ENCODE measurements at regions not wholly inside any gene's neighbourhood (a gene's known extent, or its start where the extent isn't known, plus 50 kb on each side); places are given as distances from the start of the nearest gene placed in this dataset.

DNA sequence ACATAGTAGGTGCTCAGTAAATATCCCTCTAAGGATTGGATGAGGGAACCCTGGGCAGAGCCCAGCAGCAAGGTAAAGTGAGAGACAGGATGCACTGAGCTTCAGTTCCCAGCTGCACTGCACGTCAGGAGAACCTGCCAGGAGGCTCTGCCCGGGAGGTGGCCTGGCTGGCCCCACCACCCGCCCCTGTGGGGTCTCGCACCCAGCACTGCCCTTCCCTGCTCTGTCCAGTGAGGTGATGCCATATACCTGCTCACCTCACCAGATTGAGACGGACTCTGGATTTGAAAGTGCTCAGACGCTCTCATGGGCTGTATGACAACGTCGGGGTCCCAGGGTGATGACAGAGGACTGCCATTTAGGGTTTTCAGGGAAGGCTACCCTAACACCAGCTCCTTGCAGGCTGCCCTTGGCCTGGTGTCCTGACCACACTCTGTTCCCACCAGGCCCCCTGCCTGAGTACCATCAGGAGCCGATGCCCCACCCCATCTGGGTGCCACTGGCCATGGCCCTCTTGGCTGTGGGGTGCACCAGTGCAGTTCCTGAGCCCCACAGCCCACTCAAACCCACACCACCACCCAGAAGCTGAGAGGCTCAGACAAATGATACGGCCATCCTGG lies 61.7 kb upstream of the FGF3 start:
- TF ChIP-seq, protein P1, sequence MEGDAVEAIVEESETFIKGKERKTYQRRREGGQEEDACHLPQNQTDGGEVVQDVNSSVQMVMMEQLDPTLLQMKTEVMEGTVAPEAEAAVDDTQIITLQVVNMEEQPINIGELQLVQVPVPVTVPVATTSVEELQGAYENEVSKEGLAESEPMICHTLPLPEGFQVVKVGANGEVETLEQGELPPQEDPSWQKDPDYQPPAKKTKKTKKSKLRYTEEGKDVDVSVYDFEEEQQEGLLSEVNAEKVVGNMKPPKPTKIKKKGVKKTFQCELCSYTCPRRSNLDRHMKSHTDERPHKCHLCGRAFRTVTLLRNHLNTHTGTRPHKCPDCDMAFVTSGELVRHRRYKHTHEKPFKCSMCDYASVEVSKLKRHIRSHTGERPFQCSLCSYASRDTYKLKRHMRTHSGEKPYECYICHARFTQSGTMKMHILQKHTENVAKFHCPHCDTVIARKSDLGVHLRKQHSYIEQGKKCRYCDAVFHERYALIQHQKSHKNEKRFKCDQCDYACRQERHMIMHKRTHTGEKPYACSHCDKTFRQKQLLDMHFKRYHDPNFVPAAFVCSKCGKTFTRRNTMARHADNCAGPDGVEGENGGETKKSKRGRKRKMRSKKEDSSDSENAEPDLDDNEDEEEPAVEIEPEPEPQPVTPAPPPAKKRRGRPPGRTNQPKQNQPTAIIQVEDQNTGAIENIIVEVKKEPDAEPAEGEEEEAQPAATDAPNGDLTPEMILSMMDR (IDR thresholded peaks at IDR 0.05; ENCODE audit: control extremely low read depth in 1 of 3, insufficient read depth in 1 of 3, low read depth in 1 of 3, low read length in 3 of 3), result no peak
- TF ChIP-seq RFX5 (IDR thresholded peaks at IDR 0.05; ENCODE audit: borderline replicate concordance, low read depth, low read length), result no peak
- TF ChIP-seq SRF (IDR thresholded peaks at IDR 0.05; ENCODE audit: low read depth, low read length), result no peak
- TF ChIP-seq, protein P2, sequence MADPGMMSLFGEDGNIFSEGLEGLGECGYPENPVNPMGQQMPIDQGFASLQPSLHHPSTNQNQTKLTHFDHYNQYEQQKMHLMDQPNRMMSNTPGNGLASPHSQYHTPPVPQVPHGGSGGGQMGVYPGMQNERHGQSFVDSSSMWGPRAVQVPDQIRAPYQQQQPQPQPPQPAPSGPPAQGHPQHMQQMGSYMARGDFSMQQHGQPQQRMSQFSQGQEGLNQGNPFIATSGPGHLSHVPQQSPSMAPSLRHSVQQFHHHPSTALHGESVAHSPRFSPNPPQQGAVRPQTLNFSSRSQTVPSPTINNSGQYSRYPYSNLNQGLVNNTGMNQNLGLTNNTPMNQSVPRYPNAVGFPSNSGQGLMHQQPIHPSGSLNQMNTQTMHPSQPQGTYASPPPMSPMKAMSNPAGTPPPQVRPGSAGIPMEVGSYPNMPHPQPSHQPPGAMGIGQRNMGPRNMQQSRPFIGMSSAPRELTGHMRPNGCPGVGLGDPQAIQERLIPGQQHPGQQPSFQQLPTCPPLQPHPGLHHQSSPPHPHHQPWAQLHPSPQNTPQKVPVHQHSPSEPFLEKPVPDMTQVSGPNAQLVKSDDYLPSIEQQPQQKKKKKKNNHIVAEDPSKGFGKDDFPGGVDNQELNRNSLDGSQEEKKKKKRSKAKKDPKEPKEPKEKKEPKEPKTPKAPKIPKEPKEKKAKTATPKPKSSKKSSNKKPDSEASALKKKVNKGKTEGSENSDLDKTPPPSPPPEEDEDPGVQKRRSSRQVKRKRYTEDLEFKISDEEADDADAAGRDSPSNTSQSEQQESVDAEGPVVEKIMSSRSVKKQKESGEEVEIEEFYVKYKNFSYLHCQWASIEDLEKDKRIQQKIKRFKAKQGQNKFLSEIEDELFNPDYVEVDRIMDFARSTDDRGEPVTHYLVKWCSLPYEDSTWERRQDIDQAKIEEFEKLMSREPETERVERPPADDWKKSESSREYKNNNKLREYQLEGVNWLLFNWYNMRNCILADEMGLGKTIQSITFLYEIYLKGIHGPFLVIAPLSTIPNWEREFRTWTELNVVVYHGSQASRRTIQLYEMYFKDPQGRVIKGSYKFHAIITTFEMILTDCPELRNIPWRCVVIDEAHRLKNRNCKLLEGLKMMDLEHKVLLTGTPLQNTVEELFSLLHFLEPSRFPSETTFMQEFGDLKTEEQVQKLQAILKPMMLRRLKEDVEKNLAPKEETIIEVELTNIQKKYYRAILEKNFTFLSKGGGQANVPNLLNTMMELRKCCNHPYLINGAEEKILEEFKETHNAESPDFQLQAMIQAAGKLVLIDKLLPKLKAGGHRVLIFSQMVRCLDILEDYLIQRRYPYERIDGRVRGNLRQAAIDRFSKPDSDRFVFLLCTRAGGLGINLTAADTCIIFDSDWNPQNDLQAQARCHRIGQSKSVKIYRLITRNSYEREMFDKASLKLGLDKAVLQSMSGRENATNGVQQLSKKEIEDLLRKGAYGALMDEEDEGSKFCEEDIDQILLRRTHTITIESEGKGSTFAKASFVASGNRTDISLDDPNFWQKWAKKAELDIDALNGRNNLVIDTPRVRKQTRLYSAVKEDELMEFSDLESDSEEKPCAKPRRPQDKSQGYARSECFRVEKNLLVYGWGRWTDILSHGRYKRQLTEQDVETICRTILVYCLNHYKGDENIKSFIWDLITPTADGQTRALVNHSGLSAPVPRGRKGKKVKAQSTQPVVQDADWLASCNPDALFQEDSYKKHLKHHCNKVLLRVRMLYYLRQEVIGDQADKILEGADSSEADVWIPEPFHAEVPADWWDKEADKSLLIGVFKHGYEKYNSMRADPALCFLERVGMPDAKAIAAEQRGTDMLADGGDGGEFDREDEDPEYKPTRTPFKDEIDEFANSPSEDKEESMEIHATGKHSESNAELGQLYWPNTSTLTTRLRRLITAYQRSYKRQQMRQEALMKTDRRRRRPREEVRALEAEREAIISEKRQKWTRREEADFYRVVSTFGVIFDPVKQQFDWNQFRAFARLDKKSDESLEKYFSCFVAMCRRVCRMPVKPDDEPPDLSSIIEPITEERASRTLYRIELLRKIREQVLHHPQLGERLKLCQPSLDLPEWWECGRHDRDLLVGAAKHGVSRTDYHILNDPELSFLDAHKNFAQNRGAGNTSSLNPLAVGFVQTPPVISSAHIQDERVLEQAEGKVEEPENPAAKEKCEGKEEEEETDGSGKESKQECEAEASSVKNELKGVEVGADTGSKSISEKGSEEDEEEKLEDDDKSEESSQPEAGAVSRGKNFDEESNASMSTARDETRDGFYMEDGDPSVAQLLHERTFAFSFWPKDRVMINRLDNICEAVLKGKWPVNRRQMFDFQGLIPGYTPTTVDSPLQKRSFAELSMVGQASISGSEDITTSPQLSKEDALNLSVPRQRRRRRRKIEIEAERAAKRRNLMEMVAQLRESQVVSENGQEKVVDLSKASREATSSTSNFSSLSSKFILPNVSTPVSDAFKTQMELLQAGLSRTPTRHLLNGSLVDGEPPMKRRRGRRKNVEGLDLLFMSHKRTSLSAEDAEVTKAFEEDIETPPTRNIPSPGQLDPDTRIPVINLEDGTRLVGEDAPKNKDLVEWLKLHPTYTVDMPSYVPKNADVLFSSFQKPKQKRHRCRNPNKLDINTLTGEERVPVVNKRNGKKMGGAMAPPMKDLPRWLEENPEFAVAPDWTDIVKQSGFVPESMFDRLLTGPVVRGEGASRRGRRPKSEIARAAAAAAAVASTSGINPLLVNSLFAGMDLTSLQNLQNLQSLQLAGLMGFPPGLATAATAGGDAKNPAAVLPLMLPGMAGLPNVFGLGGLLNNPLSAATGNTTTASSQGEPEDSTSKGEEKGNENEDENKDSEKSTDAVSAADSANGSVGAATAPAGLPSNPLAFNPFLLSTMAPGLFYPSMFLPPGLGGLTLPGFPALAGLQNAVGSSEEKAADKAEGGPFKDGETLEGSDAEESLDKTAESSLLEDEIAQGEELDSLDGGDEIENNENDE (IDR thresholded peaks at IDR 0.05; ENCODE audit: insufficient replicate concordance, low read length), result no peak
- no peak for TF ChIP-seq POLR2A (IDR thresholded peaks at IDR 0.05; ENCODE audit: control extremely low read depth in 1 of 2, low read depth in 2 of 2, low read length in 2 of 2)
